ENCODE measurements at regions not wholly inside any gene's neighbourhood (a gene's known extent, or its start where the extent isn't known, plus 50 kb on each side); places are given as distances from the start of the nearest gene placed in this dataset.

DNA sequence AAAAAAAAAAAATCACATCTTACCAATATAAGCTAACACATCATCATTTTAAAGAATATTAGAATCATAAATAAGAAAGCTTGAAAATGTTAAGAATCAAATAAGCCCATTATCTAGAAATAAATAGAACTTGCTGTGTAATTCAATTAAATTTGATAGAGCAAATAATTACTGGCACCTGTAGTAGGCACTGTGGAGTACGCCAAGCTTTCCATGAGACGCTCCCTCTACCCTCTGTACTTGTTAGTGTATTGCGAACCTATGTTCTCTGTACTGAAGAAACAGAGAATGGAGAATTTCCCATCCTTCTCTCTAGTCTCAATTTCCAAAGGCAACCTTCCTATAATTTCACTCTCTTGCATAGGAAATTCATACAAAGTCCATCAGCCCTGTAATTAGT, 61.7 kb upstream of the HAND2 start:
- H3K4me3 ChIP-seq (ENCODE audit: low read depth, low read length) = no peak overlapping the region
- no peak for DNase-seq (ENCODE audit: low read depth)

- no peak for DNase-seq (ENCODE audit: low read depth)
- no peak overlapping the region for H3K4me3 ChIP-seq (ENCODE audit: low read depth, low read length)
These were observed 60.7 kb upstream of the HAND2 start for GRCh38 chr4:173590697-173591096.

DNA sequence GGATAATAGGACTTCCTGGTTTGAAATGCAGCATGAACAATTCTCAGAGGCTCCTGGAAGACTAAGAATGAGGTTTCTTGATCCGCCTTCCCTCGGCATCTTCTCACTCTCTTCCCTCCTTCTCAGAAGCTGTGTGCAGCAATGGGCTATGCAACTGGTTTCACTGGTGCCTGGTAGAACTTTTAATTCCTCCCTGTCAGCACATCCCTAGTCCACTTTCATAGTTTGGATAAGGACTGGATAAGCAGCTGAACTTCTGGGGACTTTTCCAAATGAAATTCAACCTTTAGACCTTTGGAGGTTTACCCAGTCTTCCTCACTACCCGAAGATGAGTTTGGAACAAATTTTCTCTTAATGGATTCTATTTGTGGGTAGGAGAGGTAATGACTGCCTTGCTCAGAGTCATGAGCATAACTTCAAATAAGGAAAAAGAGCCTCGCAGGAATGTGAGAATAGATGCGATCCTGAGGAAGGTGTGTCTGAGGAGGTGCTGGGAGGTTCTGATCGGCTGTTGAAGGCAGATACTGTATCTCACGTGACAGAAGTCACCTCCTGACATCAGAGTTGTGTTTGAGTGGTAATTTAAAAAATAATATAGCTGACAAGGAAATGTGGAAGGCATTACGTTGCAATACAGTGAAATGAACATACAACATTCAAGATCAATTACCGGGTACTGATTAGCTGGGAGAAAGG, 56.0 kb upstream of the HAND2 start:
- H3K4me3 ChIP-seq (ENCODE audit: low read depth, low read length) = no peak overlapping the region
- DNase-seq (ENCODE audit: low read depth) = no peak

DNA sequence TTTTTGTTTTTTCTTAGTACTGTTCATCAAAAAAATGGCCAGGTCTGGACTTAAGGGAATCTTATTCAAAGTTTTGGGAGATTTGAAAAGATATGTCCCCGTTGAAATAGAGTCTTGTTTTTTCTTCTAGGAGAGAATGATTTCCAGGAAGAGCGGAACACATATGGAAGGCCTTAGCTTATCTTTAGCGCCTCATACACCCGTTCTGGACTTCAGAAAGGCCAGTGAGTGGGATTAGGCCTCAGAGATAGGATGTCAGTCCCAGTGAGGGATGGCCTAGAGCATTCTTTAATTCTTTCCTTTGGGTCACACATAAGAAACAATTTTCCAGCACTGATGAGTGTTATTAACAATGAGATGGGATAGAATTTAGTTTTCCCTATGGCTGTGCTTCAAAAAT, 54.5 kb upstream of the HAND2 start:
- H3K4me3 ChIP-seq (ENCODE audit: low read depth, low read length) = no peak overlapping the region
- no peak for DNase-seq (ENCODE audit: low read depth)

All from skeletal muscle cell (primary cell).